Suprapubic skin (tissue), 4 donors: ENCODE measurements at regions not wholly inside any gene's neighbourhood (a gene's known extent, or its start where the extent isn't known, plus 50 kb on each side); places are given as distances from the start of the nearest gene placed in this dataset.
"Not testable (repeated sequence)": the region's sequence is repeated elsewhere in the genome, so short reads cannot be mapped to it uniquely, and the experiment has no call there.

Experiments
- DNase-seq, 2 donors: peaks; one replicate each; pipeline ENCODE4 v3.0.0-alpha.2; 2019; ENCODE audit warnings: low spot score in 2 of 2
- H3K27ac ChIP-seq: fragments of 200-600 bp; sonication (generic); one replicate; pipeline ENCODE4 v1.5.1; 2019
- H3K27me3 ChIP-seq: fragments of 200-600 bp; sonication (generic); one replicate; pipeline ENCODE4 v1.5.1; 2019
- H3K36me3 ChIP-seq: fragments of 200-600 bp; sonication (generic); one replicate; pipeline ENCODE4 v1.5.1; 2019
- H3K4me1 ChIP-seq: fragments of 200-600 bp; sonication (generic); one replicate; pipeline ENCODE4 v1.5.1; 2019
- H3K4me3 ChIP-seq: fragments of 200-600 bp; sonication (generic); one replicate; pipeline ENCODE4 v1.5.1; 2019; ENCODE audit warnings: mild to moderate bottlenecking
- H3K9me3 ChIP-seq: fragments of 200-600 bp; sonication (generic); one replicate; pipeline ENCODE4 v1.5.1; 2019
- EP300 ChIP-seq: sonication (generic); formaldehyde crosslinking; IDR thresholded peaks from one replicate; pipeline ENCODE4 v1.6.1; 2017; ENCODE audit warnings: antibody characterized with exemption
- POLR2A ChIP-seq, 2 donors: fragments of 450-650 bp; IDR thresholded peaks; one replicate each; pipeline ENCODE4 v1.6.1; 2017; ENCODE audit warnings: antibody characterized with exemption in 2 of 2, mild to moderate bottlenecking in 2 of 2, moderate library complexity in 2 of 2
- POLR2AphosphoS5 ChIP-seq, 3 donors: sonication (generic); formaldehyde crosslinking; IDR thresholded peaks; one replicate each; pipeline ENCODE4 v1.6.1; 2017; ENCODE audit warnings: antibody characterized with exemption in 3 of 3
- WGBS: methylation state at CpG from one replicate; pipeline ENCODE4 v1.1.5; 2018; 5-methylcytosine and 5-hydroxymethylcytosine counted together
- TF ChIP-seq, protein P1 (sequence below), 2 donors: fragments of 200-600 bp in 1 of 2; fragments of 450-650 bp in 1 of 2; sonication (generic) in 1 of 2; IDR thresholded peaks; one replicate each; pipeline ENCODE4 v1.5.1; 2016 to 2019; ENCODE audit warnings: antibody characterized with exemption in 2 of 2, mild to moderate bottlenecking in 1 of 2, moderate library complexity in 1 of 2

DNA sequence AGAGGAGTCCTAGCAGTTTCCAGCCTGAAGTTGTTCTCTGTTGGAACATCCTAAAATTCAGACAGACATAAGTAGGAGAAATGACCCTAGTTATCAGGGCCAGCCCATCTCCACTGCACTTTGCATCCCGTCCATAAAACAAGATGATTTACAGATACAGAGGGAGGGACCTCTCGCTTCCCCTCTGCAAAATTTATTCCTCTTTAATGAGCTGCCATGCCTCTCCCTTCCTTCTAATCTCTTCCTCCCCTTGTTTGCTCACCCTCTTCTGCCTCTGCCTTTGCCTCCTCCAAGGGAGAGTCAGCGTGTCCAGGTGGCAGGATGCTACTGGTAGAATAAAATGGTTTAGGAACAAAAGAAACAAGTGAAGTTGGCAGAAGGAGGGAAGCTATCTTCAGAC lies 351.3 kb downstream of the SOX9 start:
- TF ChIP-seq, protein P1, sequence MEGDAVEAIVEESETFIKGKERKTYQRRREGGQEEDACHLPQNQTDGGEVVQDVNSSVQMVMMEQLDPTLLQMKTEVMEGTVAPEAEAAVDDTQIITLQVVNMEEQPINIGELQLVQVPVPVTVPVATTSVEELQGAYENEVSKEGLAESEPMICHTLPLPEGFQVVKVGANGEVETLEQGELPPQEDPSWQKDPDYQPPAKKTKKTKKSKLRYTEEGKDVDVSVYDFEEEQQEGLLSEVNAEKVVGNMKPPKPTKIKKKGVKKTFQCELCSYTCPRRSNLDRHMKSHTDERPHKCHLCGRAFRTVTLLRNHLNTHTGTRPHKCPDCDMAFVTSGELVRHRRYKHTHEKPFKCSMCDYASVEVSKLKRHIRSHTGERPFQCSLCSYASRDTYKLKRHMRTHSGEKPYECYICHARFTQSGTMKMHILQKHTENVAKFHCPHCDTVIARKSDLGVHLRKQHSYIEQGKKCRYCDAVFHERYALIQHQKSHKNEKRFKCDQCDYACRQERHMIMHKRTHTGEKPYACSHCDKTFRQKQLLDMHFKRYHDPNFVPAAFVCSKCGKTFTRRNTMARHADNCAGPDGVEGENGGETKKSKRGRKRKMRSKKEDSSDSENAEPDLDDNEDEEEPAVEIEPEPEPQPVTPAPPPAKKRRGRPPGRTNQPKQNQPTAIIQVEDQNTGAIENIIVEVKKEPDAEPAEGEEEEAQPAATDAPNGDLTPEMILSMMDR (IDR thresholded peaks at IDR 0.05) = no peak
- TF ChIP-seq EP300 (no peak), POLR2A (IDR thresholded peaks at IDR 0.05) (no peak), POLR2AphosphoS5 (IDR thresholded peaks at IDR 0.05) (no peak)
- H3K4me1 ChIP-seq = peaks cover 28% of the 10 kb centered on the region
- H3K27ac ChIP-seq = no peak overlapping the region
- H3K9me3 ChIP-seq = no peaks in the 10 kb centered on the region
- H3K27me3 ChIP-seq = no peaks in the 10 kb centered on the region
- DNase-seq = no peak
- no peaks in the 10 kb centered on the region for H3K36me3 ChIP-seq
- H3K4me3 ChIP-seq = no peak overlapping the region
- 66% methylated on average over 3 of the region's 3 CpGs for WGBS

- H3K27me3 ChIP-seq, DNase-seq, H3K36me3 ChIP-seq, H3K9me3 ChIP-seq, H3K27ac ChIP-seq, H3K4me3 ChIP-seq: not testable (repeated sequence)
- WGBS = 84% methylated on average over 4 of the region's 4 CpGs
- H3K4me1 ChIP-seq = peaks cover 31% of the 10 kb centered on the region
These were observed 352.1 kb downstream of the SOX9 start for GRCh38 chr17:72472853-72473390.

- Histone ChIP-seq H3K36me3 (no peaks in the 10 kb centered on the region), H3K27me3 (no peaks in the 10 kb centered on the region), H3K9me3 (no peaks in the 10 kb centered on the region), H3K27ac (no peak overlapping the region), H3K4me3 (no peak overlapping the region), H3K4me1 (peaks cover 23% of the 10 kb centered on the region)
- TF ChIP-seq, protein P1 (IDR thresholded peaks at IDR 0.05) = no peak
- no peak for TF ChIP-seq EP300
- TF ChIP-seq POLR2AphosphoS5 (IDR thresholded peaks at IDR 0.05) = no peak
- no peak for TF ChIP-seq POLR2A (IDR thresholded peaks at IDR 0.05)
- 96% methylated on average over 2 of the region's 2 CpGs for WGBS
- no peak for DNase-seq
These were observed 353.4 kb downstream of the SOX9 start for GRCh38 chr17:72474243-72474642.

DNA sequence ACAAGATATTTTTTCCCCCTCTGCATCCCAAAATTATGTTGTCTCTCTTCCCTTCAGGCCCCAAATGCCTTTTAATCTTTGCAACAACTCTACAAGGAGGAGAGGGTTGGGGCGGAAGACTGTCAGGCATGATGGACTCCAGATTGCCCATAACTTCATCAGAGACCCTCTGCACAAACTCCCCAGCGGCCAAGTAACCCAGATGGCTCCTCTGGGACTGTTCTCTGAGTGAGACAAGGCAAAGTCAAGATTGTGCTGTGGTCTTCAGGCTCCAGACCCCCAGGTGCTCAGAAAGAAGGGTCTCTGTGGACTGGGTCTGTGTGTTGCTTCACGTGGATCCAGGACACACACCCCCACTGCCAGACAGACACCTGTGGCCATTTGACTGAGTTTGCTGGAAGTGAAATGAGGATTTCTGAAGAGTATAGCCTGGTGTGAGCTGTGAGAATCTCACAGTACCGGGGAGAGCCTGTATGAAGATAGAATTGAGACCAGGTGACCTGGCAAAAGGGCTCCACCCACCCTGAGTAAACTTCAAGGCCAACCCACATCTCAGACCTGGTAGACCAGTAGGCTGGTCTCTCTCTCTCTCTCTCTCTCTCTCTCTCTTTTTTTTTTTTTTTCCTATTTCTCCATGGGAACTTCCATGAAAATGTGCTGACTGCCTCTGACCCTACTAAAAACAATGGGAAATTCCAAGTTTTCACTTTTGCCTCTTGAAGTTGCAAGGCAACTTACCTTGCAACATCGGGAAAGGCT lies 354.1 kb downstream of the SOX9 start:
- TF ChIP-seq EP300 (no peak), POLR2A (IDR thresholded peaks at IDR 0.05) (no peak)
- no peak overlapping the region for H3K4me3 ChIP-seq
- peaks cover 17% of the 10 kb centered on the region for H3K4me1 ChIP-seq
- DNase-seq = no peak
- H3K27me3 ChIP-seq = no peaks in the 10 kb centered on the region
- no peaks in the 10 kb centered on the region for H3K36me3 ChIP-seq
- WGBS = 74% methylated on average over 5 of the region's 5 CpGs
- no peak overlapping the region for H3K27ac ChIP-seq
- H3K9me3 ChIP-seq = no peaks in the 10 kb centered on the region

GRCh38 chr17:72476134-72476533 lies 355.3 kb downstream of the SOX9 start:
- no peak overlapping the region for H3K27ac ChIP-seq
- H3K36me3 ChIP-seq = no peaks in the 10 kb centered on the region
- H3K9me3 ChIP-seq = no peaks in the 10 kb centered on the region
- no peak for DNase-seq
- TF ChIP-seq, protein P1 (IDR thresholded peaks at IDR 0.05) = no peak
- TF ChIP-seq EP300 (no peak), POLR2AphosphoS5 (IDR thresholded peaks at IDR 0.05) (no peak), POLR2A (IDR thresholded peaks at IDR 0.05) (no peak)
- no peaks in the 10 kb centered on the region for H3K27me3 ChIP-seq
- 39% methylated on average over 9 of the region's 9 CpGs for WGBS
- no peak overlapping the region for H3K4me3 ChIP-seq
- H3K4me1 ChIP-seq = peaks cover 17% of the 10 kb centered on the region

GRCh38 chr17:72476575-72476986 lies 355.8 kb downstream of the SOX9 start:
- H3K4me1 ChIP-seq = peaks cover 17% of the 10 kb centered on the region
- no peaks in the 10 kb centered on the region for H3K27me3 ChIP-seq
- no peak overlapping the region for H3K4me3 ChIP-seq
- WGBS = 54% methylated on average over 12 of the region's 12 CpGs
- H3K36me3 ChIP-seq = no peaks in the 10 kb centered on the region
- no peaks in the 10 kb centered on the region for H3K9me3 ChIP-seq
- DNase-seq = no peak
- TF ChIP-seq, protein P1 (IDR thresholded peaks at IDR 0.05) = no peak
- TF ChIP-seq POLR2A (IDR thresholded peaks at IDR 0.05) = no peak
- no peak overlapping the region for H3K27ac ChIP-seq
